Ureter (tissue), 1 donor: ENCODE measurements at regions not wholly inside any gene's neighbourhood (a gene's known extent, or its start where the extent isn't known, plus 50 kb on each side); places are given as distances from the start of the nearest gene placed in this dataset.

ENCODE experiments used
- DNase-seq: peaks from one replicate; pipeline ENCODE4 v3.0.0-alpha.2; 2020; ENCODE audit warnings: low spot score
- donor health status: DM: yes; HTN: yes; CAD: no.

- no peak for DNase-seq
Measured at GRCh38 chr7:96638669-96639068, 71.0 kb downstream of the SEM1 start.

- DNase-seq, result no peak
Measured at GRCh38 chr7:96637522-96637921, 72.1 kb downstream of the SEM1 start.

GRCh38 chr7:96636979-96637378, 72.7 kb downstream of the SEM1 start:
- no peak for DNase-seq

- DNase-seq, result no peak
Measured at GRCh38 chr7:96636342-96636860, 73.2 kb downstream of the SEM1 start.

- DNase-seq, result no peak
Measured at GRCh38 chr7:96629884-96630283, 79.8 kb downstream of the SEM1 start.

GRCh38 chr7:96624954-96625353, 84.7 kb downstream of the SEM1 start:
- no peak for DNase-seq

GRCh38 chr7:96621932-96622331, 87.7 kb downstream of the SEM1 start:
- DNase-seq, result no peak

GRCh38 chr7:96614154-96614867, 95.3 kb downstream of the SEM1 start:
- DNase-seq, result no peak

- no peak for DNase-seq
Measured at GRCh38 chr7:96612034-96612433, 97.6 kb downstream of the SEM1 start.

- DNase-seq, result no peak
Measured at GRCh38 chr7:96605045-96605716, 104.5 kb downstream of the SEM1 start.

- DNase-seq, result no peak
Measured at GRCh38 chr7:96599288-96599936, 110.2 kb downstream of the SEM1 start.

GRCh38 chr7:96598421-96598820, 111.2 kb downstream of the SEM1 start:
- no peak for DNase-seq

GRCh38 chr7:96596120-96596826, 113.4 kb downstream of the SEM1 start:
- DNase-seq, result no peak

- no peak for DNase-seq
Measured at GRCh38 chr7:96591900-96592676, 117.6 kb downstream of the SEM1 start.

- DNase-seq, result no peak
Measured at GRCh38 chr7:96591159-96591899, 118.3 kb downstream of the SEM1 start.

GRCh38 chr7:96589038-96589437, 120.6 kb downstream of the SEM1 start:
- no peak for DNase-seq

- no peak for DNase-seq
Measured at GRCh38 chr7:96579119-96579518, 130.5 kb downstream of the SEM1 start.

GRCh38 chr7:96578606-96579005, 131.0 kb downstream of the SEM1 start:
- DNase-seq, result no peak

GRCh38 chr7:96563409-96563808, 146.2 kb downstream of the SEM1 start:
- no peak for DNase-seq

GRCh38 chr7:96562966-96563365, 146.7 kb downstream of the SEM1 start:
- DNase-seq, result no peak

GRCh38 chr7:96562458-96562857, 147.2 kb downstream of the SEM1 start:
- no peak for DNase-seq
